Urinary bladder (tissue), 3 donors: ENCODE measurements at regions not wholly inside any gene's neighbourhood (a gene's known extent, or its start where the extent isn't known, plus 50 kb on each side); places are given as distances from the start of the nearest gene placed in this dataset.

Source experiments
- DNase-seq: peaks from one replicate; pipeline ENCODE4 v3.0.0-alpha.2; 2015; ENCODE audit errors: extremely low spot score
- H3K27ac ChIP-seq: one replicate; pipeline ENCODE4 v1.5.1; 2013; ENCODE audit warnings: low read depth, mild to moderate bottlenecking, moderate library complexity
- H3K36me3 ChIP-seq: one replicate; pipeline ENCODE4 v1.6.1; 2013; ENCODE audit warnings: mild to moderate bottlenecking, moderate library complexity; ENCODE audit not compliant: insufficient read depth
- H3K4me1 ChIP-seq: one replicate; pipeline ENCODE4 v1.6.1; 2013; ENCODE audit warnings: mild to moderate bottlenecking, moderate library complexity; ENCODE audit not compliant: insufficient read depth
- H3K4me3 ChIP-seq: one replicate; pipeline ENCODE4 v1.5.1; 2013; ENCODE audit warnings: low read depth, low read length
- WGBS: extraction: QIAGEN DNeasy Blood & Tissue Kit; methylation state at CpG from one replicate; pipeline ENCODE4 v1.1.7; 2013; 5-methylcytosine and 5-hydroxymethylcytosine counted together
- donor health status: healthy with polysubstance abuse.
- donor health status: healthy.

- DNase-seq: peak; percentile 88
- 54% methylated on average over 4 of the region's 4 CpGs for WGBS
- Histone ChIP-seq H3K4me3 (no peak overlapping the region), H3K27ac (peak overlapping the region; percentile 3), H3K36me3 (no peaks in the 10 kb centered on the region), H3K4me1 (no peaks in the 10 kb centered on the region)
These were observed 91.6 kb downstream of the ACKR3 start for GRCh38 chr2:236661061-236661761.

GRCh38 chr2:236661762-236662110 lies 92.1 kb downstream of the ACKR3 start:
- Histone ChIP-seq H3K36me3 (no peaks in the 10 kb centered on the region), H3K4me3 (no peak overlapping the region), H3K4me1 (no peaks in the 10 kb centered on the region), H3K27ac (no peak overlapping the region)
- DNase-seq: no peak
- 48% methylated on average over 2 of the region's 2 CpGs for WGBS

GRCh38 chr2:236662231-236663185 lies 92.9 kb downstream of the ACKR3 start:
- Histone ChIP-seq H3K27ac (no peak overlapping the region), H3K4me1 (no peaks in the 10 kb centered on the region), H3K4me3 (no peak overlapping the region), H3K36me3 (no peaks in the 10 kb centered on the region)
- no peak for DNase-seq
- WGBS: 73% methylated on average over 11 of the region's 11 CpGs

GRCh38 chr2:236663287-236664101 lies 93.9 kb downstream of the ACKR3 start:
- peak; percentile 81 for DNase-seq
- H3K36me3 ChIP-seq: no peaks in the 10 kb centered on the region
- H3K4me3 ChIP-seq: no peak overlapping the region
- H3K4me1 ChIP-seq: no peaks in the 10 kb centered on the region
- no peak overlapping the region for H3K27ac ChIP-seq
- WGBS: 25% methylated on average over 17 of the region's 17 CpGs

GRCh38 chr2:236664136-236664535 lies 94.5 kb downstream of the ACKR3 start:
- Histone ChIP-seq H3K36me3 (no peaks in the 10 kb centered on the region), H3K27ac (no peak overlapping the region), H3K4me1 (no peaks in the 10 kb centered on the region), H3K4me3 (no peak overlapping the region)
- WGBS: 89% methylated on average over 6 of the region's 6 CpGs
- no peak for DNase-seq

- Histone ChIP-seq H3K27ac (no peak overlapping the region), H3K36me3 (no peaks in the 10 kb centered on the region), H3K4me3 (no peak overlapping the region), H3K4me1 (no peaks in the 10 kb centered on the region)
- no peak for DNase-seq
- WGBS: 92% methylated on average over 7 of the region's 7 CpGs
These were observed 95.5 kb downstream of the ACKR3 start for GRCh38 chr2:236665101-236665500.

GRCh38 chr2:236665572-236666118 lies 96.0 kb downstream of the ACKR3 start:
- no peaks in the 10 kb centered on the region for H3K4me1 ChIP-seq
- WGBS: 92% methylated on average over 11 of the region's 11 CpGs
- no peak for DNase-seq
- no peak overlapping the region for H3K27ac ChIP-seq
- H3K4me3 ChIP-seq: no peak overlapping the region
- no peaks in the 10 kb centered on the region for H3K36me3 ChIP-seq

- H3K4me1 ChIP-seq: no peaks in the 10 kb centered on the region
- H3K27ac ChIP-seq: no peak overlapping the region
- WGBS: 97% methylated on average over 14 of the region's 14 CpGs
- H3K36me3 ChIP-seq: no peaks in the 10 kb centered on the region
- H3K4me3 ChIP-seq: no peak overlapping the region
- DNase-seq: no peak
These were observed 97.1 kb downstream of the ACKR3 start for GRCh38 chr2:236666646-236667204.

- H3K4me1 ChIP-seq: no peaks in the 10 kb centered on the region
- H3K27ac ChIP-seq: no peak overlapping the region
- 98% methylated on average over 4 of the region's 4 CpGs for WGBS
- DNase-seq: no peak
- H3K36me3 ChIP-seq: no peaks in the 10 kb centered on the region
- no peak overlapping the region for H3K4me3 ChIP-seq
These were observed 97.9 kb downstream of the ACKR3 start for GRCh38 chr2:236667526-236667925.

- no peaks in the 10 kb centered on the region for H3K4me1 ChIP-seq
- DNase-seq: no peak
- H3K27ac ChIP-seq: no peak overlapping the region
- no peak overlapping the region for H3K4me3 ChIP-seq
- H3K36me3 ChIP-seq: no peaks in the 10 kb centered on the region
- 92% methylated on average over 8 of the region's 8 CpGs for WGBS
These were observed 98.9 kb downstream of the ACKR3 start for GRCh38 chr2:236668531-236668969.

GRCh38 chr2:236670235-236670620 lies 100.6 kb downstream of the ACKR3 start:
- DNase-seq: no peak
- Histone ChIP-seq H3K4me3 (no peak overlapping the region), H3K4me1 (no peaks in the 10 kb centered on the region), H3K27ac (no peak overlapping the region), H3K36me3 (no peaks in the 10 kb centered on the region)
- WGBS: 91% methylated on average over 6 of the region's 6 CpGs

GRCh38 chr2:236671896-236672562 lies 102.4 kb downstream of the ACKR3 start:
- no peak overlapping the region for H3K27ac ChIP-seq
- WGBS: 95% methylated on average over 11 of the region's 11 CpGs
- no peaks in the 10 kb centered on the region for H3K4me1 ChIP-seq
- H3K4me3 ChIP-seq: no peak overlapping the region
- no peak for DNase-seq
- no peaks in the 10 kb centered on the region for H3K36me3 ChIP-seq

GRCh38 chr2:236672606-236673005 lies 103.0 kb downstream of the ACKR3 start:
- H3K36me3 ChIP-seq: no peaks in the 10 kb centered on the region
- no peak overlapping the region for H3K4me3 ChIP-seq
- WGBS: 95% methylated on average over 5 of the region's 5 CpGs
- no peak overlapping the region for H3K27ac ChIP-seq
- no peaks in the 10 kb centered on the region for H3K4me1 ChIP-seq
- DNase-seq: no peak
